Activated B cell treated with CpG ODN at 0.5 μM for 24 hours (primary cell): ENCODE measurements at regions not wholly inside any gene's neighbourhood (a gene's known extent, or its start where the extent isn't known, plus 50 kb on each side); places are given as distances from the start of the nearest gene placed in this dataset.

Source experiments
- ATAC-seq: fragments of 200-7000 bp; cut with Tn5 transposase; one replicate; pipeline ENCODE4 v1.10.0; 2021; ENCODE audit warnings: low read depth, mild to moderate bottlenecking, moderate library complexity
- CTCF ChIA-PET: fragments of 350-600 bp; sonication (Branson Sonifier 250); formaldehyde crosslinking; loops from one replicate; lab custom pipeline; 2021; ENCODE audit warnings: antibody characterized with exemption; lab: Charles Lee
- POLR2A ChIA-PET: fragments of 350-600 bp; sonication (Branson Sonifier 250); formaldehyde crosslinking; loops from one replicate; lab custom pipeline; 2021; ENCODE audit warnings: antibody characterized with exemption; lab: Charles Lee
- DNase-seq: peaks from one replicate; pipeline ENCODE4 v3.0.0; 2022
- H3K27ac Mint-ChIP-seq: one replicate; pipeline ENCODE4 v1.8.0; 2020; ENCODE audit warnings: mixed read lengths
- H3K27me3 Mint-ChIP-seq: one replicate; pipeline ENCODE4 v1.8.0; 2021; ENCODE audit warnings: mixed read lengths
- H3K36me3 Mint-ChIP-seq: one replicate; pipeline ENCODE4 v1.8.0; 2021; ENCODE audit warnings: low read depth, mixed read lengths
- H3K4me1 Mint-ChIP-seq: one replicate; pipeline ENCODE4 v1.8.0; 2021; ENCODE audit warnings: mixed read lengths
- H3K4me3 Mint-ChIP-seq: one replicate; pipeline ENCODE4 v1.8.0; 2020; ENCODE audit warnings: mild to moderate bottlenecking, mixed read lengths
- H3K9me3 Mint-ChIP-seq: one replicate; pipeline ENCODE4 v1.8.0; 2020; ENCODE audit warnings: mixed read lengths
- intact Hi-C: fragments of 100-400 bp; cut with micrococcal nuclease; formaldehyde crosslinking; loops from one replicate; pipeline ENCODE4 v1.15.1; 2024
- TF ChIP-seq, protein P1 (sequence below): fragments of 200-600 bp; IDR thresholded peaks from one replicate; pipeline ENCODE4 v1.8.0; 2022; ENCODE audit warnings: antibody characterized with exemption, mild to moderate bottlenecking

DNA sequence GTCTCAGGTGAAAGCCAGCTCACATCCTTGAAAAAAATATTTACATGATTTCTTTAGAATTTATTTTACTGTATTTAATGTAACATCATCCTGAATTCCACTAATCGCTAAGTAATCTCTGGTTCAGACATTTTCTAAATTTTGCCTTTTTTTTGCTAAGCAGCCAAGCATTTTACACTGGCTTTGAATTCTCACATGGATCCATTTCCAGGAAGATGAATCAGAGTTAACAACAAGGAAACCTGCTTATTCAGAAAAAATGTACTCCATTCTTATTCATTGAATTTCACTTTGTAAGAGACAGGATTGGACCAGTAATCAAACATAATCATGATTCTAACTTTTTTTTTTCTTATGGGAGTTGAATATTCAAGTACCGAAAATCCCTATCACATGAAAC lies 1785.1 kb upstream of the FLRT2 start:
- no peak for ATAC-seq
- Mint-ChIP-seq H3K27ac (no peak overlapping the region), H3K27me3 (no peaks in the 10 kb centered on the region), H3K4me1 (no peaks in the 10 kb centered on the region), H3K9me3 (peaks cover 9% of the 10 kb centered on the region), H3K4me3 (no peak overlapping the region), H3K36me3 (no peaks in the 10 kb centered on the region)
- intact Hi-C loops, result no loop called here
- no peak for DNase-seq
- TF ChIP-seq, protein P1, sequence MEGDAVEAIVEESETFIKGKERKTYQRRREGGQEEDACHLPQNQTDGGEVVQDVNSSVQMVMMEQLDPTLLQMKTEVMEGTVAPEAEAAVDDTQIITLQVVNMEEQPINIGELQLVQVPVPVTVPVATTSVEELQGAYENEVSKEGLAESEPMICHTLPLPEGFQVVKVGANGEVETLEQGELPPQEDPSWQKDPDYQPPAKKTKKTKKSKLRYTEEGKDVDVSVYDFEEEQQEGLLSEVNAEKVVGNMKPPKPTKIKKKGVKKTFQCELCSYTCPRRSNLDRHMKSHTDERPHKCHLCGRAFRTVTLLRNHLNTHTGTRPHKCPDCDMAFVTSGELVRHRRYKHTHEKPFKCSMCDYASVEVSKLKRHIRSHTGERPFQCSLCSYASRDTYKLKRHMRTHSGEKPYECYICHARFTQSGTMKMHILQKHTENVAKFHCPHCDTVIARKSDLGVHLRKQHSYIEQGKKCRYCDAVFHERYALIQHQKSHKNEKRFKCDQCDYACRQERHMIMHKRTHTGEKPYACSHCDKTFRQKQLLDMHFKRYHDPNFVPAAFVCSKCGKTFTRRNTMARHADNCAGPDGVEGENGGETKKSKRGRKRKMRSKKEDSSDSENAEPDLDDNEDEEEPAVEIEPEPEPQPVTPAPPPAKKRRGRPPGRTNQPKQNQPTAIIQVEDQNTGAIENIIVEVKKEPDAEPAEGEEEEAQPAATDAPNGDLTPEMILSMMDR, result no peak
- ChIA-PET CTCF (no interaction called here), POLR2A (no interaction called here)

DNA sequence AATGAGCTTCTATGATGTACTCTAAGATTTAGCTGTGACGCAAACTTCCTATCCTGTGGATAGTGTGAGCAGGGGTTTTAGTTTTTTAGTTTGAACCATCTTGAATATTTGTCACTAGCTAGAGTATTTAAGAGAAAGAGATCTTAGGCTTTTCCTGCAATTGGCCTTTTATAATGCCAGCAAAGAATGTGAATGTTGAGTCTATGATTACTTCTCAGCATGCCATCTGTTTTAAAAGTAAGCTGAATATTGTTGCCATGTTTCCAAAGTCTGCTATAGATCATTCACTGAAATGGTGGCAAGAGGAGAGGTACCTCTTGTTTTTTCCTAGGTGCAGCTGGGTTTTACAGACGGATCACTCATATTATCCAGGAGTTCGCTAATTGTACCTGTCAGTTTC lies 1783.6 kb upstream of the FLRT2 start:
- Mint-ChIP-seq H3K27ac (no peak overlapping the region), H3K27me3 (no peaks in the 10 kb centered on the region), H3K4me3 (no peak overlapping the region), H3K36me3 (no peaks in the 10 kb centered on the region), H3K4me1 (no peaks in the 10 kb centered on the region), H3K9me3 (peaks cover 5% of the 10 kb centered on the region)
- DNase-seq (no peak), ATAC-seq (no peak)
- intact Hi-C loops, result no loop called here
- ChIA-PET POLR2A (no interaction called here), CTCF (no interaction called here)
- TF ChIP-seq, protein P1, result no peak

DNA sequence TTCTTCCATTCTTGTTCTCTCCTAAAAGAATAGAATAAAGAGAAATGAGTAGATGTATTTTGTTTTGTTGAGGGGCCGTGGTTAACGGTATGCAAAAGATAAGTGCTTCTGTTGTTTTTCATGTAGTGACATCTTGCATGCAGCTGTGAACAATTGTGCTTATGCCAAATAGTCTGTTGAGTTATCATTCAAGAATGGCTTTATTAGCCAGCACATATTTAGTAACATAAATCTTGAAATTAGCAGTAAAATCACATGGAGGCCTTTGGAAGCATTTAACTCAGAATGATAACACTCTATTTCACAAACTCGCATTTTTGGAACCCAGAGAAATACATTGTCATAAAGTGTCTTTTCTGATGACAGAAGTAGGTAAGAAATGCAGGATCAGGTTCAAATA lies 1772.0 kb upstream of the FLRT2 start:
- no peak for DNase-seq
- no peak overlapping the region for H3K4me3 Mint-ChIP-seq
- no peaks in the 10 kb centered on the region for H3K27me3 Mint-ChIP-seq
- intact Hi-C loops, result no loop called here
- POLR2A ChIA-PET, result no interaction called here
- no peak overlapping the region for H3K27ac Mint-ChIP-seq
- ATAC-seq, result no peak
- peaks cover 5% of the 10 kb centered on the region for H3K9me3 Mint-ChIP-seq
- no peaks in the 10 kb centered on the region for H3K36me3 Mint-ChIP-seq
- CTCF ChIA-PET, result no interaction called here
- no peaks in the 10 kb centered on the region for H3K4me1 Mint-ChIP-seq
- TF ChIP-seq, protein P1, result no peak

DNA sequence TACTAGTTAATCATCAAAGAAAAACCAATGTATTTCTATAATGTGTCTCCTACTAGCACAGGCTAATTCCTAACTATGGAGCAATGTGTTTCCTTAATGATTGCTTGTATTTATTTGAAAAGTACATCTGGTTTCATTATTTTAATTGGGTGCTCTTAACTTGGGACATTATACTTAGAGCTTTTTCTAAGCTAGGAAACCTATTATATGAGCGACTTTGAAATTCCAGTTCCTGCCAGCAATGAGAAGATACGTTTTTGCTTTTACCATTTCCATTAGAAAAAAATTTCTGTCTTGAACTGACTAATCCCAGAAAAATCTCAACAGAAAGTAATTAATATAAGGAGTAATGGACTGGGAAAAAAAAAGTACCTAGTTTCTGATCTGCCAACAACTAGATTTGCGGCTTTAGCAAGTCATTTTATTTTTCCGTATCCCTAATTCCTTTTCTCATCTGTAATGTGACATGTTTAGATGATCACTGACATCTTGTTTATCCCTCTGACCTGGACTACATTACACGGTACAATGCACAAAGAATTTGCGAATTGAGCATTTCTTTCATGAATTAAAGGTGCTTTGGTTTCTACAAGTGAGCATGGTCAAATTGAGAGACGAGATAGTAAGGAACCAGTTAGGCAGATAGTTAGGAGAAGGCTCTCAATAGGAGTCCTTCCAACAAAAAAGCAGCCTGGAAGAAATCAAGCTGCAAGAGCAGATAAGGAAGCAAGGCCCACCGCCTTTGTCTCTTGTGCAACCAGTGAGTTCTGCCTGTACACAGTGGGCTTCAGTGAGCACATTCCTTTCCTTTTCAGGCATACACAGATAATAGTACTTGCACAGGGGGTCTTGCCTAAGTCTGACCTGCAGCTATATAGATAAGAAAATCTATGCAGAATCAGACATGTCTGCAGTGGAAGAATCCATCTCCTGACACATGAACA lies 1765.0 kb upstream of the FLRT2 start:
- H3K27me3 Mint-ChIP-seq, result no peaks in the 10 kb centered on the region
- H3K9me3 Mint-ChIP-seq, result peaks cover 16% of the 10 kb centered on the region
- H3K4me1 Mint-ChIP-seq, result no peaks in the 10 kb centered on the region
- no peaks in the 10 kb centered on the region for H3K36me3 Mint-ChIP-seq
- ATAC-seq (no peak), DNase-seq (no peak)
- no peak overlapping the region for H3K4me3 Mint-ChIP-seq
- TF ChIP-seq, protein P1, result no peak
- ChIA-PET POLR2A (no interaction called here), CTCF (no interaction called here)
- no peak overlapping the region for H3K27ac Mint-ChIP-seq
- intact Hi-C loops, result no loop called here

DNA sequence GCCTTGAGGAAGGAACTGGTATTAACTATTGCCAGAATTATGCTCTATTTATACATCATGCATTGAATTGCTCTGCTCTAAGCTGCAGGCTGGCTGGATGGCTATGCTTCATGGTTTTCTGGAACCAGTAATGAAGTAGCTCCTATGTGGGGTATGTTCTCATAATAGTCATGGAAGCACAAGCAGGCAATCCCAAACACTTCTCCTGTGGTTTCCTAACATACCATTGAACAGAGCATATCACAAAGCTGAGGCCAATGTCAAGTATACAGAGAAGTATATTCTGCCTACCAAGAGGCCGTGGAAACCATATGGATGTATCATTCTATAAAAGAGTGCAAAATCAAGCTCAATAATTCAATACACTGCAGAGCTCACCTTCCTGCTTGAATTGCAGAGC lies 1752.4 kb upstream of the FLRT2 start:
- Mint-ChIP-seq H3K4me3 (no peak overlapping the region), H3K9me3 (peaks cover 5% of the 10 kb centered on the region), H3K36me3 (no peaks in the 10 kb centered on the region), H3K4me1 (no peaks in the 10 kb centered on the region), H3K27me3 (no peaks in the 10 kb centered on the region), H3K27ac (no peak overlapping the region)
- no peak for DNase-seq
- ChIA-PET CTCF (no interaction called here), POLR2A (no interaction called here)
- no peak for ATAC-seq
- intact Hi-C loops, result no loop called here
- TF ChIP-seq, protein P1, result no peak
